GM12873 (cell line): ENCODE measurements at regions not wholly inside any gene's neighbourhood (a gene's known extent, or its start where the extent isn't known, plus 50 kb on each side); places are given as distances from the start of the nearest gene placed in this dataset.

Experiments
- CTCF ChIP-seq: IDR thresholded peaks from 2 replicates; pipeline ENCODE4 v1.5.1; 2012; ENCODE audit warnings: low read depth, mild to moderate bottlenecking, moderate library complexity, low read length, control low read depth; ENCODE audit not compliant: insufficient read depth; ENCODE audit errors: missing control alignments

DNA sequence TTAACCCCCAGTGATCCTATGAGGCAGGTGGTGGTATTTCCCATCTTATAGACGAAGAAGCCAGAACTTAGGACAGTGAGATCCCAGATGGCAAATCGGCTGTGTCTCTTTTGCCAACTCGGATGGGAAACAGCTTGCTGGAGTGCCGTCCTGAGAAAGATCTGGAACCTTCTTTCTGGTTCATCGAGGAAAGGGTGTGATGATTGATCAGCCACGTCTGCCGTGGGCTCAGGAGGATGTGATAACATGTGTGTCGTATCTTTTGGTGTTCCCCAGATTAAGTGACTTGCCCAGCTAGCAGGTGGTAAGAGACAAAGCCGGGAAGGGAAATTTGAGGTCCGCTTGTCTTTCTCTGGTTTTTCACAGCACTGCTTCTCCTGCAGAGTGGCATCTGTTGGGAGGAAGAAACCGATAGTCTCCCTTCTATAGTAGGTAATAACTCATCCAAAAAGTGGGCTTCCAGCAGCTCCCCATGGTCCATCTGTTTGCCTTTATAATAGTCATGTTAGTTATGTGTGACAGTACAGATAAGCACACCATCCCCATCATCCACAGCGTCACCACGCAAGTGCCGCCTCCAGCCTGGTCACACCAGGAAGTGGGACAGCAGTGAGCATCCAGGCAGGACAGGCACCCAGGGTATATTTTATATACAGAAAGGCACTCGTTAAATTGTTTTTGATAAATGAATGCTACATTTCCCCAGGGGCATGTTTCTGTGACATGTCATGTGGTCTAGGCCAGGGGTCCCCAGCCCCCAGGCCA is 175.5 kb downstream of the KATNIP start:
- TF ChIP-seq CTCF, result no peak

DNA sequence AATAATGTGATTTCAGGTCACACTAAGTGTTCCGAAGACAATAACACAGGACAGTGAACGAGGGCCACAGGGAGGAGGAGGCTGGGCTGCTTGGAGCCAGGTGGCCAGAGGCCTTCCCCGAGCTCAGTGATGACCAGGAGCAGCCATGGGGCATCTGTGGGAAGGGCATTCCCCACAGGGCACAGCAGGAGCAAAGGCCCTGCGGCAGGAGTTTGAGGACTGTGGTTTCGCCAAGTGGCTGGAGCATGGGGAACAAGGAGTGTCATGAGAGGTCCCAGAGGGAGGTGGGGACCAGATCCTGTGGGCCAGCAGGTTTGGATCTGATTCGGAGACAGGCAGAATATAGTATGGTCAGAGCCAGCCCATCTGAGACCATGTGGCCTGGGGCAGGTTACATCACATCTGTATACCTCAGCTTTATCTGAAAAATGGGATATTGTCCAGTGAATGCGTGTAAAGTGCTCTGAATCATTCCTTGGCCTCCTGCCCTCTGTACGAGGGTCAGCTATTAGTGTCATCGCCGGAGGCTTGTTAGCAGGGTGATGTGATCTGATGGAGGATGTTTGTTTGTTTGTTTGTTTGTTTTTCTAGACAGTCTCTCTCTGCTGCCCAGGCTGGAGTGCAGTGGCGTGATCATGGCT is 176.8 kb downstream of the KATNIP start:
- TF ChIP-seq CTCF, result no peak

DNA sequence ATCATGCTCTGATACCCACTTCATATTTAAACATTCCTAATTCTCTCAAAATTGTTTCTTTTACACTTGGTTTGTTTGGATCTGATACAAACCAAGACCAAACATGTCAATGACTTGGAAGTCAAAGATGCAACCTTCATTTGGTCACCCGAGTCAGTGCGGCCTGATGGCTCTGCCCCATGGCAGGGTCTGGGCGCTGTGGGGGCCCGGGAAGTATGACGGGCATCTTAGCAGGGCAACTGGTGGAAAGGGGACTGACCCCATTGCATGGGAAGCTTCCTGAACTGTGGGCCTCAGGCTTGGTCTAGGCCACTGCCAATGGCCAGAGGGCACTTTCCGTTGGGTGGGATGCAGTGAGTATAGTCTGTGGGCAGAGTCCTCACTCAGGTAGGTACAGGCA is 178.0 kb downstream of the KATNIP start:
- TF ChIP-seq CTCF, result no peak

- no peak for TF ChIP-seq CTCF
Measured at GRCh38 chr16:27728691-27729090, 178.7 kb downstream of the KATNIP start.

DNA sequence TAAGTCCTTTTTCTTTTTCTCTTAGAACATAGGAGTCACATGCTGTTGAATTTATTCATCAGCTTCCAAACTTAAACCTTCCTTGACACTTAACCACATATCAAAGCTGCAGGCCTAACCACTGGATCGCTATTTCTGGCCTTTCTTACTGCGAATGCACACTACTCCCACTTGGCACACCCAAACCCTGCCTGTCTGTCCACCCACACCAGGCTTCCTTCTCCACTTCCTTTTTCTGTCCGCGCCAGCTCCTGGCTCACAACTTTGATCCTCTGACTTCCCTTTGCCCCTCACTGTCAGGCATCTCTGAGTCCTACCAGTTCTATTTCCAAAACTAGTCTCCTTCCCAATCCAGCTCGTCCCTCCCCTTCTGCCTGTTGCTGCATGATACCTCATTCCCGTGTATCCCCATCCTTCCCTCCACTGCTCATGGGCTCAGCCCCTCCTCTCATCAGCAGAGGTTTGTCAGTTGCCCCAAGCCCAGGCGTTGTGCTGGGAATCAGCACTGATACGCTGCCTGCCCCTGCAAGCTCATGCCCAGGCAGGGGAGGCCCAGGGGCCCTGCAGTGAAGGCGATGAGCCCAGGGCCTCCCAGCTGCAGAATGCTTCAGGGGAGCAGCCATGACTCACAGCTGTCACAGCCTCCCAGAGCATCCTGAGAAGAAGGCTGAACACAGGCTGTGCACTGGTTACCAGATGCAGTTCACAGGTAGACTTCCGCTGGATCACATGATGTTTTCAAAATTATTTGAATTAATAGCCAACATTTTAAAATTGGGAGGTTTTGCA is 179.8 kb downstream of the KATNIP start:
- no peak for TF ChIP-seq CTCF

DNA sequence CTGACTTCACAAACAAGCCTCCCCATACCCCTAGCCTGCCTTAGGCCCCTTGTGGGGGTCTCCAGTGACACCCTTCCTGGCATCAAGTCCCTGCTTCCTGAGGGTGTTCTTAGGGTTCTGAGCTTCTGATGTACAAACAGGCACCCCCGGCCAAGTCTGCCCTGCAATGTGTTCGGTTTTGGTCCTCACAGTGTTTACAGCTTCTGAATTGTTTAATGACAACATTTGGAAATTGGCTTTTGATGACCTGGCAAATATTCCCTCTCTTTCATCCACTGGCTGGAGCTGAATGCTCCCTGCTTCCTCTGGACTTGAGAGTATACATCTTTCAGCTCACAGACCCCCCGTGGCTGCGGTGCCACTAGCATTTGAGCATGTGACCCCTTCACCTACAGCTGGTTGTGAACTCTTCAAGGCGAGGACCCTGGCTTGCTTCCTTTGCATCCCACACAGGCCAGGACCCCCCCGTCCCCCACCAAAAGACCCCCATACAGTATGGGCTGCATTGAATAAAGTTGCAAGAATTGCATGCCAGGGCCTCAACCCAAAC is 180.8 kb downstream of the KATNIP start:
- TF ChIP-seq CTCF, result no peak

DNA sequence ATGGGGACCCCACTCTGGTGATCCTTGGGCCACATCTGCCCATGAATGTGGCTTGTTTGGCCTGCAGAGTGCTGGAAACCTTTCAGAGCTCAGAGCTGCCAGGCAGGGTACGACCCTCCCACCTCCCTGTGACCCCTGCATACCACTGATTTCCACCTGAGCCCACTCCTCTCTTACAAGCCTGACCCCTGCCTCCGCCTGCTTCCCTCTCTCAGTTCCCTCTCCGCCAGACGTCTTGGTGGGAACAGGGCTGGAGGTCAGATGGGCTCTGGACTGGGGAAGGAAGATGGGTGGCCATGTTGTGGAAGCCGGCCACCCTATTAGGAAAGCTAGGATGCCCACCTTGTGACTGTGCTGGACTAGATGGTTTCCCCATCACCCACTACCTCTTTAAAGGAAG is 185.1 kb downstream of the KATNIP start:
- no peak for TF ChIP-seq CTCF
